GM21576 (cell line): ENCODE measurements at regions not wholly inside any gene's neighbourhood (a gene's known extent, or its start where the extent isn't known, plus 50 kb on each side); places are given as distances from the start of the nearest gene placed in this dataset.

Source experiments
- ATAC-seq: cut with Tn5 transposase; IDR thresholded peaks from one replicate; pipeline ENCODE4 v1.9.1; 2021; ENCODE audit warnings: mild to moderate bottlenecking, moderate library complexity; ENCODE audit not compliant: unreplicated experiment

DNA sequence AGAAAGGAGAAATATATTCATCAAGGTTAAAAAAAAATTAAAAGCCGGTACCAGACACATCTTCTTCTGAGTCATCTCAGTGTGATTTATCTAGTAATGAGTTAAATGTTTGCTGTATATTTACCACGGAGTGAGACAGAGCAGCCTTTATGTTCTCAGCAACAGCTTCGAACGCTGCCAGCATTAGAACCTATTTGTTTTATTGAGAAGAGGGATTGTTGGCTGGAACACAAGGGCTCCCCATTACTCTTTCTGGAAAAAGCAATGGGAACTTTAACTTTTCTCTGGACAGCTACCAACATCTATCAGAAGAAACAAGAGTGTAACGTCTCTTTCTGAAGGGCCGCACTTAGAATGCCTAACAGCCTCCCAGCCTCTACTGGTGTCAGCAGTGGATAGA lies 105.3 kb upstream of the TAB2 start:
- no peak for ATAC-seq

- no peak for ATAC-seq
These were observed 104.4 kb upstream of the TAB2 start for GRCh38 chr6:149212892-149213801.

- no peak for ATAC-seq
These were observed 103.7 kb upstream of the TAB2 start for GRCh38 chr6:149213829-149214228.

- no peak for ATAC-seq
These were observed 101.1 kb upstream of the TAB2 start for GRCh38 chr6:149216459-149216858.

- ATAC-seq, result peak; percentile 60
These were observed 100.0 kb upstream of the TAB2 start for GRCh38 chr6:149217466-149217888.

DNA sequence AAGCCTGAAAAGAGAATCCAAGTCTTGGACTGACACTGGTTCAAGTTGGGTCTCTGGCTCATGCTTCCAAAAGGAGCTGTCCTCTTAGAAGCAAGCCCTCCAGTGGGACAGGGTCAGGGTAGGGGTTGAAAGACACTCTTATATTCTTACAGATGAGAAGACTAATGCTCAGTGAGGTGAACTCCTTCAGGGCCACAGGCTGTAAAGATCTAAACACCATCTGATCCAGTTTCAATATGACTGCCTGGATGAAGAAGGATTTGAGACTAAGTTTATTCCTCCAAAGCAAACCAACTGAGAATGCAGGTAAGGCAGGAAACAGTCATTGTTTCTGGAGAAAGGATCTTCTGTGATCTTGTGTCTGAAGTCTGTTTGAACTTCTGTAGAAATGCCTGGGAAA lies 99.0 kb upstream of the TAB2 start:
- ATAC-seq, result no peak

GRCh38 chr6:149218915-149219314 lies 98.6 kb upstream of the TAB2 start:
- ATAC-seq, result no peak

DNA sequence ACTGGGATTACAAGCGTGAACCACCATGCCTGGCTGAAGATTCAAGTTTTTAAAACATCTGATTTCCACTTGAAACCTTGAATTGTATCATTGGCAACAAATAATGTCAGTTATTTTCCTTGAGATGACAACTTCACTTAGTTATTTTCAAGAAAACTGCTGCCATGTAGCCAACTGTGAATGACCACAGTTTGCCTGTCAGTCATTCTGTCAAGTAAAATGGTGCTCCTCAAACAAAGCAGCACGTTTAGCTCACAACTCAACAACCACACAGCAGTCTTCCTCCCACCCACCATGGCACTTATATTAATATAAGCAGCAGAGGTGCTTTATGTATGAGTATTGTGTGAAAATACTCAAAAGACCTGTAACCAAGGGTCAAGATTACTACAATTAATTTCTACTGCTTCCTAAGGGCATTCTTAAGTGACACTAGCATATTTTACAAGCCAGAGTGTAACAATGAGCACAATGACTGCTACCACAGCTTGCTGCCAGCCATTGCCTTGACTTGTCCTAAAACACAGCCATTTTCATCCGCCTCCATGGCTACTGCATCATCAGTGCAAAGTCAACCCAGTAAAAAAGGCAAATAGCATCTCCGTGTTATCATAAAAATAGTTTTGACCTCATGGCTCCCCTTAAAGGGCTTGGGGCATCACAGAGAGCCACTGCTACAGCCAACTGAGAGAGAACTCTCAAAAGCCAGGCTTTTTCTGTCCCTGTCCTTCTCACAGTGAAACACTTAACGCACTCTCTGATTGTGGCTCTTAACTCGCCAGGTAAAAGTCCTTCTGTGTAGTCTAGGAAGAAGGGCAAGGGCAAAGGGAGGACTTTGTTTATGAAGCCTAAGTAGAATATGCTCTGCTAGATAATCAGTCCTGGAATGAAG lies 96.4 kb upstream of the TAB2 start:
- no peak for ATAC-seq

DNA sequence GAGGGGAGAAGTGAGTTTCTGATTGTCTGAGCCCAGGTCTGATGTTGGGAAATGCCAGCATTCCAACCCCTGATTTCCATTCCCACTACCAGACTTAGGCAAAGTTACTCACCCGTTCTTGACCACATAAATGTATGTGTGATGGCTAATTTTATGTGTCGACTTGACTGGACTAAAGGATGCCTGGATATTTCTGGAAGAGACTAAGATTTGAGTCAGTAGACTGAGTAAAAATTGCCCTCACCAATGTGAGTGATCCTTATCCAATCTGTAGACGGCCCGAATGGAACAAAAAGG lies 95.8 kb upstream of the TAB2 start:
- ATAC-seq, result no peak

DNA sequence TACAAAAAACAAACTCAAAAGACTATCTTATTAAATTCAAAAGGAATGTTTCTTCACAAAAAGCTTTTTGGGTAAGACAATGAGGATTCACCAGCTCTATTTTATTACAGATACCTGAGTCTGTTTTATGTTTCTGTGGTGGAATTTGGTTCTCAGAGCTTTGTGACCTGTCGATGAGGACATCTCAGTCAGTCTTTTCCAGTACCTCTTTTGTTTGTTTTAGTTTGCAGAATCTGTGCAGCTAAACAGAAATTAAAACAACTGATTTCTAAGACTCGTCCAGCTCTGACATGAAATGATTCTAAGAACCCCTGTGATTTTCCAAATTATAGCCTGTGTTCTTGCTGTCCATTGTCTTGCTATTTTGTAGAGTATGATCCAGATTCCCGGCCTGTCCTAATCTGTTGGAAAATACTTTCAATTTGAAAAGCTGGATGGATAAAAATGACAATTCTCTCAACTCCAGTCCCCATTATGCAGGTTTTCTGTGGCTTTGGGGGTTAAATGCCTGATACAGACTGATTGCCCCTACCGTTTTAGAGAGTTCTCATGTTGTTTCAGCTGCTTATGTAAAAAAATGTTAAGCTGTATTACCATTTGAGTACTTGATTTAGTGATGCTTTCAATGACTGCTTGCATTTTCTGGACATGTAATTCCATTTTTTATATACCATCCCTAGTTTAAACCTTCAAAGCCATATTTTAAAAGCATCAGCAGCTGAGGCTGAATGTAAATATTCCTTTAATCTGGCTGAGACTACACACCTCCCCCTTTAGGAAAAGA lies 94.2 kb upstream of the TAB2 start:
- no peak for ATAC-seq

- ATAC-seq, result no peak
These were observed 93.6 kb upstream of the TAB2 start for GRCh38 chr6:149223904-149224351.

DNA sequence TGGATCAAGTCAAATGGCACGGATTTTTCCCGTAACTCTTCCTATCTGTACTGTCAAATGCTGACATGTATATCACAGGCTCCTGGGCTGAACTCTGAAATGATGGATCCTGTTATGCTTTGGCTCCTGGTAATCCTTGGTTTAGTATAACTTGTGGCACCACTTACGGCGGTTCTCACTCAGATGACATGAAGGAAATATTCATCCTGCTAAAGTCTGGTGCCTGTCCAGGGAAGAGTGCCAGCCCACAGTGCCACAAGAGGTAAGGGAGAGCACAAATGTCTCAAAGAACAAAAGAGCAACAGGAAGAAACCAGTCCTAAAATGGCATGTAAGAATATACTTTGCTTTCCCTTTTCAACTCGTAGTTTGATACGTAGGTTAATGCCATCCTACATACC lies 93.1 kb upstream of the TAB2 start:
- ATAC-seq, result no peak

- ATAC-seq, result no peak
These were observed 92.1 kb upstream of the TAB2 start for GRCh38 chr6:149225370-149225769.

- ATAC-seq, result no peak
These were observed 91.6 kb upstream of the TAB2 start for GRCh38 chr6:149225946-149226345.

- ATAC-seq, result no peak
These were observed 89.7 kb upstream of the TAB2 start for GRCh38 chr6:149227796-149228195.

DNA sequence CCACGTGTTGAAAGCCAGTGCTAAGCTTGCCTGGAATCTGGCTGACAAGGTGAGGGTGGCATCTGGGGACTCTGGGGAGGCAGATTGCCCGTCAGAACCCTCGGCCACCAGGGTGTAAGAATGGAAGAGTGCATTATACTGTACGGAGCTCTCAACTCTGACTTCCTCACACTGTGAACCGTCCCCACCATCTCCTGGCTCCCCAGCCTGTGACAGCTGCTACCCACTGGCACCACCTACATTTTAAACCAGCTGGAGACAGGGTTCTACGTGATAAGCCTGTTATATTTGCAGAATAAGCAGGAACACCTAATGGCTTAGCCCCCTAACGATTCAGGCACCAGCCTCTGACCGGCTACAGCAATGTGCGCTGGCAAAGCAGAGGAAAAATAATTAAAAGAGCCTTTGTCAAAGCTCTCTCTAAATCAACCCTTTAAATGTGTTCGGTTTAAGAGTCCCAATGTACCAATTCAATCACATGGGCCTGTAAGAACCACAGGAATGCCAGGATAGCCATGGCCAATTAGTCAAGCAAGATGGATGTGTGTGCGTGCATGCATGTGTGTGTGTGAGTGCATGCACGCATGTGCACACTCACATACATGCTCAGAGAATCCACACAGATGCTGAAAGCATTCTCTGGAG lies 89.1 kb upstream of the TAB2 start:
- no peak for ATAC-seq

DNA sequence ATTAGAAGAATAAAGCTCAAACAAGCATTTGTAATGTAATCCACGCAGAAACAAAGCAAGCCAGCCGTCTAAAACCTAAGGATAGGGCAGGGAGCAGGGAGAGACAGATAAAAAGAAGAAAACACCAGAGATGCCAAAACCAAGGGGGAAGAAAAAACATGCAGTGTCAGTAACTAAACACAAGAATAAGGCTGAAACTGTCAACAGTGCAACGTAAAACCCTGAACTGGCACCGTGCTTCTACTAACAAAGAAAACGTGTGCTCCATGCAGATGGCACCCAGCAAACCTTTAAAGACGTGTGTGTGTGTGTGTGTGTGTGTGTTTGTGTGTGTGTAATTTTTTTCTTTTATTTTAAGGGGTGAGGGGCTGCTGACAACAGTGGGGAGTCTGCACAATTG lies 88.4 kb upstream of the TAB2 start:
- no peak for ATAC-seq

DNA sequence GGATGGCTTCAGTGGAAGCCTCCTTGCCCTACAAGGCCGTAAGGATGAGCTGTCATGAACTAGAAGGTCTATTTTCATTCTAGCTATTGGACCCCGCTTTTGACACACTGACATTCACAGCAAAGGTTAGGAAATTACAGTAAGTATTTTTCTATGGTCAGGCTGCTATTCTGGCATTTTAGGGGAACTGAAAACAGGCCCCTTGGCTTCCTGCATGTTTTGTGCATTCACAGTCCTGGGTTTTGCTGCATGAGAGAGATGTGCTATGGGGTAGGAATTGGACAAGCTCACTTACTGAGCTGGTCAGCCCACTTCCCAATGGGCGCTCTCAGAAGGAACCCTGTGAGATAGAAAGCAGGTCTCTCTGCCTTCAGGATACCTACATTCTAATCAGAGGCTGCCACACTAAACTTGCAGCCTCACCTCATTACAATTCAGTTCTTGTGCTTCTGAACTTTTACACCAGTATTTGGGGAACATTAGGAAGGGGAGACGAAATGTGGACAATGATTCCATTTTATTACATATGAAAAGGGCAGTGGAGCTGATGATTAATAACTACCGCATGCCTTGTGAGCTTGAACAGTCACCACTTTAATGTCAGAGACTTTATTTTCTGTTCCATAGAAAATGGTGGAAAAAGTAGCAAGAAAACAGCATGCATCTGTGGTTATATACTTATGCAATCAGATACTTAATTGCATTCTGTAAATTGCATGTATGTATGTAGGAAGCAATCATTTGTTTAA lies 86.6 kb upstream of the TAB2 start:
- ATAC-seq, result no peak

GRCh38 chr6:149231778-149232177 lies 85.7 kb upstream of the TAB2 start:
- no peak for ATAC-seq
